Naive B cell (primary cell): ENCODE measurements at regions not wholly inside any gene's neighbourhood (a gene's known extent, or its start where the extent isn't known, plus 50 kb on each side); places are given as distances from the start of the nearest gene placed in this dataset.
"Not testable (repeated sequence)": the region's sequence is repeated elsewhere in the genome, so short reads cannot be mapped to it uniquely, and the experiment has no call there.

Experiments used
- ATAC-seq, 2 donors: fragments of 150-1000 bp; cut with Tn5 transposase; 2 replicates each; pipeline ENCODE4 v1.10.0; 2021; ENCODE audit warnings: low read depth in 2 of 2, mild to moderate bottlenecking in 2 of 2, moderate library complexity in 2 of 2
- DNase-seq: peaks from one replicate; pipeline ENCODE4 v3.0.0; 2022
- H3K27ac Mint-ChIP-seq, 6 donors: one replicate each; pipeline ENCODE4 v1.8.0; 2020 to 2022; ENCODE audit warnings: mild to moderate bottlenecking in 6 of 6, mixed read lengths in 6 of 6, moderate library complexity in 5 of 6, inconsistent platforms in 2 of 6
- H3K27me3 Mint-ChIP-seq, 3 donors: one replicate each; pipeline ENCODE4 v1.8.0; 2021 to 2022; ENCODE audit warnings: mixed read lengths in 3 of 3, mild to moderate bottlenecking in 1 of 3
- H3K36me3 Mint-ChIP-seq, 2 donors: one replicate each; pipeline ENCODE4 v1.8.0; 2020 to 2022; ENCODE audit warnings: mixed read lengths in 2 of 2, inconsistent platforms in 1 of 2, mild to moderate bottlenecking in 1 of 2
- H3K4me1 Mint-ChIP-seq, 3 donors: one replicate each; pipeline ENCODE4 v1.8.0; 2020 to 2022; ENCODE audit warnings: mixed read lengths in 3 of 3, inconsistent platforms in 1 of 3, mild to moderate bottlenecking in 1 of 3, moderate library complexity in 1 of 3
- H3K4me3 Mint-ChIP-seq, 8 donors: one replicate each; pipeline ENCODE4 v1.8.0; 2020 to 2022; ENCODE audit warnings: mild to moderate bottlenecking in 8 of 8, mixed read lengths in 8 of 8, moderate library complexity in 8 of 8, inconsistent platforms in 2 of 8
- H3K9me3 Mint-ChIP-seq, 7 donors: one replicate each; pipeline ENCODE4 v1.8.0; 2020 to 2022; ENCODE audit warnings: mixed read lengths in 7 of 7, mild to moderate bottlenecking in 5 of 7, inconsistent platforms in 2 of 7, moderate library complexity in 1 of 7

GRCh38 chr6:9789201-9789600, 625.7 kb downstream of the TFAP2A start:
- ATAC-seq (no peak), DNase-seq (no peak)
- no peaks in the 10 kb centered on the region for H3K27me3 Mint-ChIP-seq
- no peaks in the 10 kb centered on the region for H3K36me3 Mint-ChIP-seq
- no peak overlapping the region for H3K4me3 Mint-ChIP-seq
- no peaks in the 10 kb centered on the region for H3K9me3 Mint-ChIP-seq
- no peak overlapping the region for H3K27ac Mint-ChIP-seq
- no peaks in the 10 kb centered on the region for H3K4me1 Mint-ChIP-seq

GRCh38 chr6:9784786-9785185, 630.1 kb downstream of the TFAP2A start:
- H3K9me3 Mint-ChIP-seq, result peaks cover 0 to 8% (median 0%) of the 10 kb centered on the region in 7 donors
- H3K27me3 Mint-ChIP-seq, result no peaks in the 10 kb centered on the region
- H3K36me3 Mint-ChIP-seq, result no peaks in the 10 kb centered on the region
- H3K27ac Mint-ChIP-seq, result no peak overlapping the region
- ATAC-seq (no peak), DNase-seq (no peak)
- no peak overlapping the region for H3K4me3 Mint-ChIP-seq
- H3K4me1 Mint-ChIP-seq, result no peaks in the 10 kb centered on the region

GRCh38 chr6:9783567-9783966, 631.3 kb downstream of the TFAP2A start:
- no peak overlapping the region for H3K27ac Mint-ChIP-seq
- no peak for DNase-seq
- no peaks in the 10 kb centered on the region for H3K27me3 Mint-ChIP-seq
- H3K4me3 Mint-ChIP-seq, result no peak overlapping the region
- H3K9me3 Mint-ChIP-seq, result peaks cover 0 to 12% (median 0%) of the 10 kb centered on the region in 7 donors
- no peak for ATAC-seq
- H3K36me3 Mint-ChIP-seq, result no peaks in the 10 kb centered on the region
- H3K4me1 Mint-ChIP-seq, result no peaks in the 10 kb centered on the region

GRCh38 chr6:9766240-9766915, 648.5 kb downstream of the TFAP2A start:
- Mint-ChIP-seq H3K4me1 (no peaks in the 10 kb centered on the region), H3K27ac (no peak overlapping the region), H3K36me3 (no peaks in the 10 kb centered on the region), H3K4me3 (no peak overlapping the region), H3K9me3 (peaks cover 0 to 4% (median 0%) of the 10 kb centered on the region in 7 donors), H3K27me3 (no peaks in the 10 kb centered on the region)
- DNase-seq, result no peak
- no peak for ATAC-seq

GRCh38 chr6:9761220-9761619, 653.7 kb downstream of the TFAP2A start:
- H3K36me3 Mint-ChIP-seq, result no peaks in the 10 kb centered on the region
- H3K4me3 Mint-ChIP-seq, result no peak overlapping the region
- H3K4me1 Mint-ChIP-seq, result no peaks in the 10 kb centered on the region
- H3K27ac Mint-ChIP-seq, result no peak overlapping the region
- H3K27me3 Mint-ChIP-seq, result no peaks in the 10 kb centered on the region
- ATAC-seq (no peak), DNase-seq (no peak)
- H3K9me3 Mint-ChIP-seq, result peaks cover 0 to 4% (median under 1%) of the 10 kb centered on the region in 7 donors

- Mint-ChIP-seq H3K27ac (no peak overlapping the region), H3K27me3 (no peaks in the 10 kb centered on the region), H3K4me3 (no peak overlapping the region), H3K9me3 (peaks cover 0 to 15% (median 3%) of the 10 kb centered on the region in 7 donors), H3K4me1 (no peaks in the 10 kb centered on the region), H3K36me3 (no peaks in the 10 kb centered on the region)
- no peak for DNase-seq
- no peak for ATAC-seq
These were observed 660.4 kb downstream of the TFAP2A start for GRCh38 chr6:9754515-9754914.

GRCh38 chr6:9745966-9746365, 668.9 kb downstream of the TFAP2A start:
- ATAC-seq, result no peak
- peaks cover 0 to 14% (median 2%) of the 10 kb centered on the region in 7 donors for H3K9me3 Mint-ChIP-seq
- H3K36me3 Mint-ChIP-seq, result no peaks in the 10 kb centered on the region

GRCh38 chr6:9745476-9745875, 669.4 kb downstream of the TFAP2A start:
- Mint-ChIP-seq H3K9me3 (peaks cover 0 to 14% (median 2%) of the 10 kb centered on the region in 7 donors), H3K4me3 (no peak overlapping the region), H3K27ac (no peak overlapping the region), H3K4me1 (no peaks in the 10 kb centered on the region), H3K27me3 (no peaks in the 10 kb centered on the region), H3K36me3 (no peaks in the 10 kb centered on the region)
- ATAC-seq, result no peak
- no peak for DNase-seq

More at GRCh38 chr6:9745966-9746365, 668.9 kb downstream of the TFAP2A start:
- H3K27ac Mint-ChIP-seq, result no peak overlapping the region
- H3K27me3 Mint-ChIP-seq, result no peaks in the 10 kb centered on the region
- no peaks in the 10 kb centered on the region for H3K4me1 Mint-ChIP-seq
- no peak overlapping the region for H3K4me3 Mint-ChIP-seq
- no peak for DNase-seq

GRCh38 chr6:9744119-9744518, 670.8 kb downstream of the TFAP2A start:
- no peak overlapping the region for H3K4me3 Mint-ChIP-seq
- no peaks in the 10 kb centered on the region for H3K4me1 Mint-ChIP-seq
- no peaks in the 10 kb centered on the region for H3K36me3 Mint-ChIP-seq
- H3K9me3 Mint-ChIP-seq, result peaks cover 0 to 7% (median 2%) of the 10 kb centered on the region in 7 donors
- no peak for DNase-seq
- ATAC-seq, result no peak
- no peaks in the 10 kb centered on the region for H3K27me3 Mint-ChIP-seq
- no peak overlapping the region for H3K27ac Mint-ChIP-seq

- H3K27ac Mint-ChIP-seq, result no peak overlapping the region
- no peaks in the 10 kb centered on the region for H3K4me1 Mint-ChIP-seq
- H3K4me3 Mint-ChIP-seq, result no peak overlapping the region
- DNase-seq (no peak), ATAC-seq (no peak)
- peaks cover 0 to 9% (median 3%) of the 10 kb centered on the region in 7 donors for H3K9me3 Mint-ChIP-seq
- H3K27me3 Mint-ChIP-seq, result no peaks in the 10 kb centered on the region
- H3K36me3 Mint-ChIP-seq, result no peaks in the 10 kb centered on the region
These were observed 682.8 kb downstream of the TFAP2A start for GRCh38 chr6:9732056-9732455.

GRCh38 chr6:9725776-9726175, 689.1 kb downstream of the TFAP2A start:
- not testable (repeated sequence) for H3K4me1 Mint-ChIP-seq, H3K27ac Mint-ChIP-seq, H3K27me3 Mint-ChIP-seq, DNase-seq, ATAC-seq, H3K36me3 Mint-ChIP-seq, H3K4me3 Mint-ChIP-seq
- peaks cover 0 to 18% (median 2%) of the 10 kb centered on the region in 7 donors for H3K9me3 Mint-ChIP-seq

GRCh38 chr6:9717568-9717967, 697.3 kb downstream of the TFAP2A start:
- H3K4me1 Mint-ChIP-seq, result no peaks in the 10 kb centered on the region
- no peak overlapping the region for H3K4me3 Mint-ChIP-seq
- peaks cover 0 to 5% (median 4%) of the 10 kb centered on the region in 7 donors for H3K9me3 Mint-ChIP-seq
- H3K36me3 Mint-ChIP-seq, result no peaks in the 10 kb centered on the region
- no peak overlapping the region for H3K27ac Mint-ChIP-seq
- ATAC-seq (no peak), DNase-seq (no peak)
- H3K27me3 Mint-ChIP-seq, result no peaks in the 10 kb centered on the region

GRCh38 chr6:9711365-9711764, 703.5 kb downstream of the TFAP2A start:
- no peak overlapping the region for H3K4me3 Mint-ChIP-seq

GRCh38 chr6:9710574-9710973, 704.3 kb downstream of the TFAP2A start:
- Mint-ChIP-seq H3K4me3 (no peak overlapping the region), H3K27me3 (no peaks in the 10 kb centered on the region), H3K4me1 (no peaks in the 10 kb centered on the region), H3K36me3 (no peaks in the 10 kb centered on the region), H3K27ac (no peak overlapping the region), H3K9me3 (peaks cover 0 to 2% (median 1%) of the 10 kb centered on the region in 7 donors)
- ATAC-seq (no peak), DNase-seq (no peak)

More at GRCh38 chr6:9711365-9711764, 703.5 kb downstream of the TFAP2A start:
- H3K4me1 Mint-ChIP-seq, result no peaks in the 10 kb centered on the region
- H3K36me3 Mint-ChIP-seq, result no peaks in the 10 kb centered on the region
- no peak for ATAC-seq
- peaks cover 0 to 2% (median 1%) of the 10 kb centered on the region in 7 donors for H3K9me3 Mint-ChIP-seq
- DNase-seq, result no peak
- no peak overlapping the region for H3K27ac Mint-ChIP-seq
- no peaks in the 10 kb centered on the region for H3K27me3 Mint-ChIP-seq
